ENCODE measurements at regions not wholly inside any gene's neighbourhood (a gene's known extent, or its start where the extent isn't known, plus 50 kb on each side); places are given as distances from the start of the nearest gene placed in this dataset.

- no peak for DNase-seq
Observed at GRCh38 chr1:60228041-60228491, 154.5 kb upstream of the C1orf87 start.

- no peak for DNase-seq
Observed at GRCh38 chr1:60227601-60228000, 154.0 kb upstream of the C1orf87 start.

GRCh38 chr1:60225486-60225885 is 151.9 kb upstream of the C1orf87 start:
- DNase-seq = no peak

- DNase-seq = no peak
Observed at GRCh38 chr1:60224523-60224922, 151.0 kb upstream of the C1orf87 start.

GRCh38 chr1:60223158-60223557 is 149.6 kb upstream of the C1orf87 start:
- no peak for DNase-seq

- no peak for DNase-seq
Observed at GRCh38 chr1:60222360-60223115, 149.0 kb upstream of the C1orf87 start.

GRCh38 chr1:60213253-60213652 is 139.7 kb upstream of the C1orf87 start:
- DNase-seq = no peak

GRCh38 chr1:60196026-60196425 is 122.5 kb upstream of the C1orf87 start:
- no peak for DNase-seq

GRCh38 chr1:60185684-60186083 is 112.1 kb upstream of the C1orf87 start:
- DNase-seq = no peak

- DNase-seq = no peak
Observed at GRCh38 chr1:60184521-60184920, 111.0 kb upstream of the C1orf87 start.

- no peak for DNase-seq
Observed at GRCh38 chr1:60173729-60174505, 100.3 kb upstream of the C1orf87 start.

GRCh38 chr1:60173006-60173405 is 99.4 kb upstream of the C1orf87 start:
- DNase-seq = no peak

GRCh38 chr1:60171801-60172200 is 98.2 kb upstream of the C1orf87 start:
- DNase-seq = no peak

- no peak for DNase-seq
Observed at GRCh38 chr1:60170709-60171108, 97.1 kb upstream of the C1orf87 start.

- DNase-seq = no peak
Observed at GRCh38 chr1:60169206-60169605, 95.6 kb upstream of the C1orf87 start.

- DNase-seq = no peak
Observed at GRCh38 chr1:60162936-60163335, 89.4 kb upstream of the C1orf87 start.

GRCh38 chr1:60160141-60160540 is 86.6 kb upstream of the C1orf87 start:
- no peak for DNase-seq

- no peak for DNase-seq
Observed at GRCh38 chr1:60156371-60156770, 82.8 kb upstream of the C1orf87 start.

- DNase-seq = no peak
Observed at GRCh38 chr1:60153961-60154360, 80.4 kb upstream of the C1orf87 start.

- DNase-seq = no peak
Observed at GRCh38 chr1:60152891-60153290, 79.3 kb upstream of the C1orf87 start.

GRCh38 chr1:60151311-60151710 is 77.7 kb upstream of the C1orf87 start:
- DNase-seq = no peak

GRCh38 chr1:60149251-60149650 is 75.7 kb upstream of the C1orf87 start:
- DNase-seq = no peak

- no peak for DNase-seq
Observed at GRCh38 chr1:60146884-60147283, 73.3 kb upstream of the C1orf87 start.

- DNase-seq = no peak
Observed at GRCh38 chr1:60145771-60146170, 72.2 kb upstream of the C1orf87 start.
